ENCODE measurements at regions not wholly inside any gene's neighbourhood (a gene's known extent, or its start where the extent isn't known, plus 50 kb on each side); places are given as distances from the start of the nearest gene placed in this dataset.

- Histone ChIP-seq H4K20me1 (ENCODE audit: insufficient read depth) (no peaks in the 10 kb centered on the region), H3K4me2 (no peak overlapping the region), H3K27me3 (ENCODE audit: insufficient read depth, low read depth) (no peaks in the 10 kb centered on the region), H3K9ac (no peak overlapping the region), H3K79me2 (ENCODE audit: insufficient read depth, low read depth) (no peaks in the 10 kb centered on the region), H2AFZ (ENCODE audit: low read depth) (no peak overlapping the region), H3K4me3 (IDR thresholded peaks at IDR 0.05; ENCODE audit: insufficient read depth, low read depth, low read length) (no peak overlapping the region), H3K27ac (no peak overlapping the region), H3K36me3 (ENCODE audit: insufficient read depth) (no peaks in the 10 kb centered on the region), H3K4me1 (ENCODE audit: low read depth, poor library complexity, severe bottlenecking) (no peaks in the 10 kb centered on the region)
- no peak for TF ChIP-seq CTCF (conservative IDR thresholded peaks at IDR 0.05; ENCODE audit: low read depth, low read length)
Observed at GRCh38 chr11:91209751-91210150, 986.9 kb upstream of the CHORDC1 start.

- Histone ChIP-seq H3K4me3 (IDR thresholded peaks at IDR 0.05; ENCODE audit: insufficient read depth, low read depth, low read length) (no peak overlapping the region), H2AFZ (ENCODE audit: low read depth) (no peak overlapping the region), H3K27me3 (ENCODE audit: insufficient read depth, low read depth) (no peaks in the 10 kb centered on the region), H3K9ac (no peak overlapping the region), H4K20me1 (ENCODE audit: insufficient read depth) (no peaks in the 10 kb centered on the region), H3K27ac (no peak overlapping the region), H3K4me1 (ENCODE audit: low read depth, poor library complexity, severe bottlenecking) (no peaks in the 10 kb centered on the region), H3K36me3 (ENCODE audit: insufficient read depth) (no peaks in the 10 kb centered on the region), H3K79me2 (ENCODE audit: insufficient read depth, low read depth) (no peaks in the 10 kb centered on the region), H3K4me2 (no peak overlapping the region)
- no peak for TF ChIP-seq CTCF (conservative IDR thresholded peaks at IDR 0.05; ENCODE audit: low read depth, low read length)
Observed at GRCh38 chr11:91209306-91209705, 986.5 kb upstream of the CHORDC1 start.

GRCh38 chr11:91199866-91200265 is 977.0 kb upstream of the CHORDC1 start:
- Histone ChIP-seq H3K36me3 (ENCODE audit: insufficient read depth) (no peaks in the 10 kb centered on the region), H4K20me1 (ENCODE audit: insufficient read depth) (no peaks in the 10 kb centered on the region), H2AFZ (ENCODE audit: low read depth) (no peak overlapping the region), H3K79me2 (ENCODE audit: insufficient read depth, low read depth) (no peaks in the 10 kb centered on the region), H3K4me3 (IDR thresholded peaks at IDR 0.05; ENCODE audit: insufficient read depth, low read depth, low read length) (no peak overlapping the region), H3K27ac (no peak overlapping the region), H3K4me2 (no peak overlapping the region), H3K4me1 (ENCODE audit: low read depth, poor library complexity, severe bottlenecking) (no peaks in the 10 kb centered on the region), H3K9ac (no peak overlapping the region), H3K27me3 (ENCODE audit: insufficient read depth, low read depth) (no peaks in the 10 kb centered on the region)
- no peak for TF ChIP-seq CTCF (conservative IDR thresholded peaks at IDR 0.05; ENCODE audit: low read depth, low read length)

- Histone ChIP-seq H2AFZ (ENCODE audit: low read depth) (no peak overlapping the region), H3K36me3 (ENCODE audit: insufficient read depth) (no peaks in the 10 kb centered on the region), H3K27me3 (ENCODE audit: insufficient read depth, low read depth) (no peaks in the 10 kb centered on the region), H3K9ac (no peak overlapping the region), H4K20me1 (ENCODE audit: insufficient read depth) (no peaks in the 10 kb centered on the region), H3K4me3 (IDR thresholded peaks at IDR 0.05; ENCODE audit: insufficient read depth, low read depth, low read length) (no peak overlapping the region), H3K4me2 (no peak overlapping the region), H3K27ac (no peak overlapping the region), H3K79me2 (ENCODE audit: insufficient read depth, low read depth) (no peaks in the 10 kb centered on the region), H3K4me1 (ENCODE audit: low read depth, poor library complexity, severe bottlenecking) (no peaks in the 10 kb centered on the region)
- no peak for TF ChIP-seq CTCF (conservative IDR thresholded peaks at IDR 0.05; ENCODE audit: low read depth, low read length)
Observed at GRCh38 chr11:91194546-91194945, 971.7 kb upstream of the CHORDC1 start.

- Histone ChIP-seq H2AFZ (ENCODE audit: low read depth) (no peak overlapping the region), H3K4me1 (ENCODE audit: low read depth, poor library complexity, severe bottlenecking) (no peaks in the 10 kb centered on the region), H3K27ac (no peak overlapping the region), H3K36me3 (ENCODE audit: insufficient read depth) (no peaks in the 10 kb centered on the region), H4K20me1 (ENCODE audit: insufficient read depth) (no peaks in the 10 kb centered on the region), H3K79me2 (ENCODE audit: insufficient read depth, low read depth) (no peaks in the 10 kb centered on the region), H3K9ac (no peak overlapping the region), H3K4me3 (IDR thresholded peaks at IDR 0.05; ENCODE audit: insufficient read depth, low read depth, low read length) (no peak overlapping the region), H3K27me3 (ENCODE audit: insufficient read depth, low read depth) (no peaks in the 10 kb centered on the region), H3K4me2 (no peak overlapping the region)
- no peak for TF ChIP-seq CTCF (conservative IDR thresholded peaks at IDR 0.05; ENCODE audit: low read depth, low read length)
Observed at GRCh38 chr11:91188484-91188883, 965.6 kb upstream of the CHORDC1 start.
